GM23248 (cell line): ENCODE measurements at regions not wholly inside any gene's neighbourhood (a gene's known extent, or its start where the extent isn't known, plus 50 kb on each side); places are given as distances from the start of the nearest gene placed in this dataset.

Experiments used
- EZH2 ChIP-seq: fragments of 200-600 bp; sonication (generic); IDR thresholded peaks from 2 replicates; pipeline ENCODE4 v1.6.1; 2018; ENCODE audit warnings: antibody characterized with exemption, mild to moderate bottlenecking; ENCODE audit not compliant: insufficient read depth, poor library complexity, severe bottlenecking
- EZH2phosphoT487 ChIP-seq: fragments of 200-600 bp; sonication (generic); IDR thresholded peaks from 2 replicates; pipeline ENCODE4 v1.6.1; 2018; ENCODE audit warnings: antibody characterized with exemption, moderate library complexity, mild to moderate bottlenecking, low read depth; ENCODE audit not compliant: insufficient read depth

DNA sequence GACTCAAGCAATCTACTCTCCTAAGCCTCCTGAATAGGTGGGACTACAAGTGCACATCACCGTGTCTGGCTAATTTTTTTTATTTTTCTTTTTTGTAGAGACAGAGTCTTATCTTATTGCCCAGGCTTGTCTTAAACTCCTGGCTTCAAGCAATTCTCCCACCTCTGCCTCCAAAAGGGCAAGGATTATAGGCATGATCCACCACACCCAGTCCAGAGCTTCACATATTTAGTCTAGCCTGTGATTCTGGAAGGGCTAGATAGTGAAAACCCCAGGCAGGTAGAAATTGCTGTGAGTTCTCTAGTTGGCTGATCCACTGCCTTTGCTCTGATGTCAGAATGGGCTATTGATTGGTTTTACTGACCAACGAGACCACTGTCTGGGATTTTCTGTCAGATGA, 854.6 kb upstream of the MIR17HG start:
- TF ChIP-seq EZH2phosphoT487 (no peak), EZH2 (no peak)
